Epithelial cell of proximal tubule (primary cell): ENCODE measurements at regions not wholly inside any gene's neighbourhood (a gene's known extent, or its start where the extent isn't known, plus 50 kb on each side); places are given as distances from the start of the nearest gene placed in this dataset.

ENCODE experiments used
- DNase-seq: peaks from one replicate; pipeline ENCODE4 v3.0.0-alpha.2; 2011; ENCODE audit warnings: low read depth
- H3K4me3 ChIP-seq: 2 replicates; pipeline ENCODE4 v1.5.1; 2011; ENCODE audit warnings: low read depth, mild to moderate bottlenecking, low read length
- TF ChIP-seq, protein P1 (sequence below): conservative IDR thresholded peaks from 2 replicates; pipeline ENCODE4 v1.5.1; 2012; ENCODE audit warnings: low read depth, mild to moderate bottlenecking, low read length

DNA sequence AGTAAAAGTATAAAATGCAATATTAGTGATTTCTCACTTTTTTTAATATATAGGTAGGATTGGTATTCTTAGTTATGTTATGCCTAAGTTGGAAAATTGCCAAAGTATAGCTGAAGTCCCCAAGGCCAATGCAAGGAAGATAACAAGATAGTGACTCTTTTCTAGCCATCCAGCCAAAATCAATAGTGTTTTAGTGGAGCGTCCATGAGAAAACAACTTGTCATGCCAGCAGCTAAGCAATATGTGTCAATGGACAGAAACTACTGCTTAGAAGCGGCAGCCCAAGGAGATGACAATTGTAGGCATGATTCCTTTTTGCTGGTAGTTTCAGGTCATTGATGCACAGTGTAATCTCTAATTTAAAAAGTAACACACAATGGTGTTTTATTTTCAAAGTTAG, 1444.6 kb downstream of the SUCLG1 start:
- DNase-seq: no peak
- H3K4me3 ChIP-seq: no peak overlapping the region
- TF ChIP-seq, protein P1, sequence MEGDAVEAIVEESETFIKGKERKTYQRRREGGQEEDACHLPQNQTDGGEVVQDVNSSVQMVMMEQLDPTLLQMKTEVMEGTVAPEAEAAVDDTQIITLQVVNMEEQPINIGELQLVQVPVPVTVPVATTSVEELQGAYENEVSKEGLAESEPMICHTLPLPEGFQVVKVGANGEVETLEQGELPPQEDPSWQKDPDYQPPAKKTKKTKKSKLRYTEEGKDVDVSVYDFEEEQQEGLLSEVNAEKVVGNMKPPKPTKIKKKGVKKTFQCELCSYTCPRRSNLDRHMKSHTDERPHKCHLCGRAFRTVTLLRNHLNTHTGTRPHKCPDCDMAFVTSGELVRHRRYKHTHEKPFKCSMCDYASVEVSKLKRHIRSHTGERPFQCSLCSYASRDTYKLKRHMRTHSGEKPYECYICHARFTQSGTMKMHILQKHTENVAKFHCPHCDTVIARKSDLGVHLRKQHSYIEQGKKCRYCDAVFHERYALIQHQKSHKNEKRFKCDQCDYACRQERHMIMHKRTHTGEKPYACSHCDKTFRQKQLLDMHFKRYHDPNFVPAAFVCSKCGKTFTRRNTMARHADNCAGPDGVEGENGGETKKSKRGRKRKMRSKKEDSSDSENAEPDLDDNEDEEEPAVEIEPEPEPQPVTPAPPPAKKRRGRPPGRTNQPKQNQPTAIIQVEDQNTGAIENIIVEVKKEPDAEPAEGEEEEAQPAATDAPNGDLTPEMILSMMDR: no peak

DNA sequence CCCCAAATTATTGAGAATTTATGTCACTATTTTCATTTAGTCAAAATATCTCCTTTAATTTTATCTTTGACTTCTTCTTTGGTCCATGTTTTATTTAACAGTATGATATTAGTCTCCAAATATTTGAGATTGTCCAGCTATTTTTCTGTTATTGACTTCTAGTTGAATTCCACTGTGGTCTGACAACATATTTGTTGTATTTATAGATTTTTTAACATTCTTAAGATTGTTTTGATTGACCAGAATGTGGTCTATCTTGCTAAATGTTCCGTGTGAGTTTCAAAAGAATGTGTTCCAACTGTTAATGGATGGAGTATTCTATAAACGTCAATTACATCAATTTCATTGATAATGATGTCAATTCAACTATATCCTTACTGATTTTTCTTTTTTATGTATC, 1452.1 kb downstream of the SUCLG1 start:
- no peak overlapping the region for H3K4me3 ChIP-seq
- no peak for DNase-seq
- TF ChIP-seq, protein P1: no peak

DNA sequence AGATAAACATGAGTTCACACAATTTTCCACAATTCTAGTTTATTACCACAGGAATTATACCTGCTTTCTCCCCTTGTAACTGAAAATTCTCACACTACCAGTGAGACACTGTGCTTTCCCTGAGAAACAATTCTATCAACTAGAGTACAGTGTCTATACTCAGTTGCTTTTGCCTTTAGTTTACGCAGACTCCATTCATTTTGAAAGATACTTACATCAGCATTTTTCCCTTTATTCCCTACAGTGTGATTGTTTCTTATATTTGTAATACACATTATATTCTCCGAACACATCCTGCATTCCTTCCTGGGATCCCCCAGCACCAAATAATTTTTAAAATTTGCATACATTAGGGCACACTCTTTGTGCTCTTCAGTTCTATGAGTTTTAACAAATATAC, 1455.5 kb downstream of the SUCLG1 start:
- no peak for DNase-seq
- H3K4me3 ChIP-seq: no peak overlapping the region
- TF ChIP-seq, protein P1: no peak

DNA sequence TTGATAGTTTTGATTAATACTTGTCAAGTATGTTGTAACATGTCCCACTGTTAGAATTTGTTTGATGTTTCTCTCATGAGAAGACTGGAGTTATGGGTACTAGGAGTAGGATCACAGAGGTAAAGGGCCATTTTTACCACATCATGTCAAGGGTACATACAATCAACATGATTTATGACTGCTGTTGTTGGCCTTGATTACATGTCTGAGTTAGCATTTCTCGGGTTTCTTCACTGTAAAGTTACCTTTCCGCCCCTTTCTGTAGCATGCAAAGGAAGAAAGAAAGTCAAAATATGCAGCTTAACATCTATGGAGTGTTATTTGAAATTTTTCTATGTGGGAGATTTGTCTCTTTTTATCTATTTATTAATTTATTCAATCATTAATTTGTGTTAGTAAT, 1456.4 kb downstream of the SUCLG1 start:
- DNase-seq: no peak
- TF ChIP-seq, protein P1: no peak
- no peak overlapping the region for H3K4me3 ChIP-seq

DNA sequence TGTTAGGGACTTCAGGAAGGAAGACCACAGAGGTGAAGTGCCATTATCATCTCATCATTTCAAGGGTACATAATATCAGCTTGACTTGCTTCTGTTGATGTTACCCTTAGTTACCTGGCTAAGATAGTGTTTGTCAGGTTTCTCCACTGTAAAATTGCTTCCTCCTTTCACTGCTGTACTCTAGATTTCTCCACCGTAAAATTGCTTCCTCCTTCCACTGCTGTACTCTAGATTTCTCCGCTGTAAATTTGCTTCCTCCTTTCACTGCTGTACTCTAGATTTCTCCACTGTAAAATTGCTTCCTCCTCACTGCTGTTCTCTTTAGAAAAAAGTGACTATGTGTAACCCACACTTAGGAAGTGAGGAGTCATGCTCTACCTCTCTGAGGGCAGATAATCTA, 1460.3 kb downstream of the SUCLG1 start:
- H3K4me3 ChIP-seq: no peak overlapping the region
- DNase-seq: no peak
- TF ChIP-seq, protein P1: no peak

DNA sequence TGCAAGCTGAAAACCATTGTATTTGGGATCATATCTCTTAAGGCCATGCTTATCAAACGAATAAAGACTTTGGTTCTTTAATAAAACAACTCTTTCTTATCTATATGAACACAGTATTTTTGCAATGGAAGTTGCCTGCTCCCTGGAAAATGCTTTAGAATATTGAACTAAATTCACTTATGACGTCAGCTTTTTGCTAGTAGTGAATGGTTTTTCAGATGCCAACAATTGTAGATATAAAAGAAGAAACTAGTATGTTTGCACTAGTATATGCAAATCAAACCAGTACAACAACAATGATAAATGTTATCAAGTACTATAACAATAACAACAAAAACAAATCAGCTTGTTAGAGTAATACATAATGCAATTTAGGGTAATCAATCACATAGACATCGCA, 1462.9 kb downstream of the SUCLG1 start:
- H3K4me3 ChIP-seq: no peak overlapping the region
- DNase-seq: no peak
- TF ChIP-seq, protein P1: no peak

DNA sequence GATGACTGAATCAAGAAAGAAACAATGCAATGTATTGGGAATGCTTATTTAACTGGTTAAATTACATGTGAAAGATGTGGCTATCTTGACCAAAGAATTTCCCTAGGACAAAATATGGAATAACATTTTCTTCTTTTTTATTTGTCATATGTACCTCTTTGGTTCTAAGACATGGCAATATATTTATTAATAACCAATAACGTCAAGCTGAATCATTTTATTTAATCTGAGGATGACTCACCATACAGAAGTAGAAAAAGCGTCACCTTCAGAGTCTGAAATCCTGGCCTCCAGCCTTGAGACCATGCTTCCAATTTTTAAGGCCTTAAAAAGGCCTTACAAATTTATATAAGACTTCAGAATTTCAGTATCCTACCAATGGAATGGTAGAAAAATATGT, 1464.9 kb downstream of the SUCLG1 start:
- TF ChIP-seq, protein P1: no peak
- no peak overlapping the region for H3K4me3 ChIP-seq
- no peak for DNase-seq
